ENCODE measurements at regions not wholly inside any gene's neighbourhood (a gene's known extent, or its start where the extent isn't known, plus 50 kb on each side); places are given as distances from the start of the nearest gene placed in this dataset.
"Not testable (repeated sequence)": the region's sequence is repeated elsewhere in the genome, so short reads cannot be mapped to it uniquely, and the experiment has no call there.

- Histone ChIP-seq H3K9ac (ENCODE audit: insufficient read length, low read depth) (no peak overlapping the region), H3K4me3 (ENCODE audit: insufficient read length, low read depth) (no peak overlapping the region), H3K4me1 (ENCODE audit: insufficient read depth, insufficient read length) (no peaks in the 10 kb centered on the region), H3K36me3 (ENCODE audit: insufficient read depth, insufficient read length, low read length) (no peaks in the 10 kb centered on the region), H3K9me3 (ENCODE audit: insufficient read depth, low read length) (peaks cover 54% of the 10 kb centered on the region), H3K27me3 (ENCODE audit: insufficient read depth, insufficient read length) (no peaks in the 10 kb centered on the region)
- DNase-seq (ENCODE audit: low read depth, low spot score), result no peak
- TF ChIP-seq SUZ12 (IDR thresholded peaks at IDR 0.05; ENCODE audit: extremely low read depth, insufficient read depth, insufficient read length), result no peak
- no peak for TF ChIP-seq YY1 (IDR thresholded peaks at IDR 0.05; ENCODE audit: insufficient read depth, insufficient read length)
- TF ChIP-seq ZNF274 (IDR thresholded peaks at IDR 0.05; ENCODE audit: low read depth, low read length), result no peak
Measured at GRCh38 chr17:54455251-54455868, 445.3 kb upstream of the TOM1L1 start.

- H3K9me3 ChIP-seq (ENCODE audit: insufficient read depth, low read length); H3K4me1 ChIP-seq (ENCODE audit: insufficient read depth, insufficient read length); H3K36me3 ChIP-seq (ENCODE audit: insufficient read depth, insufficient read length, low read length); DNase-seq (ENCODE audit: low read depth, low spot score); H3K4me3 ChIP-seq (ENCODE audit: insufficient read length, low read depth); H3K9ac ChIP-seq (ENCODE audit: insufficient read length, low read depth); H3K27me3 ChIP-seq (ENCODE audit: insufficient read depth, insufficient read length): not testable (repeated sequence)
Measured at GRCh38 chr17:54465443-54465842, 435.2 kb upstream of the TOM1L1 start.

GRCh38 chr17:54466875-54467274, 433.8 kb upstream of the TOM1L1 start:
- Histone ChIP-seq H3K27me3 (ENCODE audit: insufficient read depth, insufficient read length) (no peaks in the 10 kb centered on the region), H3K36me3 (ENCODE audit: insufficient read depth, insufficient read length, low read length) (no peaks in the 10 kb centered on the region), H3K9me3 (ENCODE audit: insufficient read depth, low read length) (no peaks in the 10 kb centered on the region), H3K4me1 (ENCODE audit: insufficient read depth, insufficient read length) (no peaks in the 10 kb centered on the region), H3K4me3 (ENCODE audit: insufficient read length, low read depth) (no peak overlapping the region), H3K9ac (ENCODE audit: insufficient read length, low read depth) (no peak overlapping the region)
- DNase-seq (ENCODE audit: low read depth, low spot score), result no peak
- TF ChIP-seq ZNF274 (IDR thresholded peaks at IDR 0.05; ENCODE audit: low read depth, low read length) (no peak), YY1 (IDR thresholded peaks at IDR 0.05; ENCODE audit: insufficient read depth, insufficient read length) (no peak), SUZ12 (IDR thresholded peaks at IDR 0.05; ENCODE audit: extremely low read depth, insufficient read depth, insufficient read length) (no peak)

GRCh38 chr17:54482843-54483242, 417.8 kb upstream of the TOM1L1 start:
- no peaks in the 10 kb centered on the region for H3K4me1 ChIP-seq (ENCODE audit: insufficient read depth, insufficient read length)
- no peak overlapping the region for H3K4me3 ChIP-seq (ENCODE audit: insufficient read length, low read depth)
- H3K9me3 ChIP-seq (ENCODE audit: insufficient read depth, low read length), result no peaks in the 10 kb centered on the region
- no peak for DNase-seq (ENCODE audit: low read depth, low spot score)
- no peak overlapping the region for H3K9ac ChIP-seq (ENCODE audit: insufficient read length, low read depth)
- TF ChIP-seq ZNF274 (IDR thresholded peaks at IDR 0.05; ENCODE audit: low read depth, low read length) (no peak), YY1 (IDR thresholded peaks at IDR 0.05; ENCODE audit: insufficient read depth, insufficient read length) (no peak)
- H3K27me3 ChIP-seq (ENCODE audit: insufficient read depth, insufficient read length), result no peaks in the 10 kb centered on the region
- no peaks in the 10 kb centered on the region for H3K36me3 ChIP-seq (ENCODE audit: insufficient read depth, insufficient read length, low read length)

GRCh38 chr17:54493691-54494090, 407.0 kb upstream of the TOM1L1 start:
- Histone ChIP-seq H3K4me3 (ENCODE audit: insufficient read length, low read depth) (no peak overlapping the region), H3K9ac (ENCODE audit: insufficient read length, low read depth) (no peak overlapping the region), H3K4me1 (ENCODE audit: insufficient read depth, insufficient read length) (no peaks in the 10 kb centered on the region), H3K9me3 (ENCODE audit: insufficient read depth, low read length) (no peaks in the 10 kb centered on the region), H3K36me3 (ENCODE audit: insufficient read depth, insufficient read length, low read length) (no peaks in the 10 kb centered on the region), H3K27me3 (ENCODE audit: insufficient read depth, insufficient read length) (no peaks in the 10 kb centered on the region)
- TF ChIP-seq ZNF274 (IDR thresholded peaks at IDR 0.05; ENCODE audit: low read depth, low read length), result no peak
- no peak for DNase-seq (ENCODE audit: low read depth, low spot score)

- TF ChIP-seq YY1 (IDR thresholded peaks at IDR 0.05; ENCODE audit: insufficient read depth, insufficient read length), result no peak
- TF ChIP-seq SUZ12 (IDR thresholded peaks at IDR 0.05; ENCODE audit: extremely low read depth, insufficient read depth, insufficient read length), result no peak
- no peak for TF ChIP-seq ZNF274 (IDR thresholded peaks at IDR 0.05; ENCODE audit: low read depth, low read length)
- no peaks in the 10 kb centered on the region for H3K4me1 ChIP-seq (ENCODE audit: insufficient read depth, insufficient read length)
Measured at GRCh38 chr17:54494721-54495715, 405.6 kb upstream of the TOM1L1 start.

GRCh38 chr17:54505404-54505803, 395.2 kb upstream of the TOM1L1 start:
- H3K27me3 ChIP-seq (ENCODE audit: insufficient read depth, insufficient read length), result no peaks in the 10 kb centered on the region
- no peaks in the 10 kb centered on the region for H3K4me1 ChIP-seq (ENCODE audit: insufficient read depth, insufficient read length)
- TF ChIP-seq SUZ12 (IDR thresholded peaks at IDR 0.05; ENCODE audit: extremely low read depth, insufficient read depth, insufficient read length) (no peak), ZNF274 (IDR thresholded peaks at IDR 0.05; ENCODE audit: low read depth, low read length) (no peak), YY1 (IDR thresholded peaks at IDR 0.05; ENCODE audit: insufficient read depth, insufficient read length) (no peak)
- no peaks in the 10 kb centered on the region for H3K36me3 ChIP-seq (ENCODE audit: insufficient read depth, insufficient read length, low read length)
- H3K9ac ChIP-seq (ENCODE audit: insufficient read length, low read depth), result no peak overlapping the region
- H3K4me3 ChIP-seq (ENCODE audit: insufficient read length, low read depth), result no peak overlapping the region
- DNase-seq (ENCODE audit: low read depth, low spot score), result no peak
- H3K9me3 ChIP-seq (ENCODE audit: insufficient read depth, low read length), result no peaks in the 10 kb centered on the region

More at GRCh38 chr17:54494721-54495715, 405.6 kb upstream of the TOM1L1 start:
- Histone ChIP-seq H3K9ac (ENCODE audit: insufficient read length, low read depth) (no peak overlapping the region), H3K36me3 (ENCODE audit: insufficient read depth, insufficient read length, low read length) (no peaks in the 10 kb centered on the region), H3K9me3 (ENCODE audit: insufficient read depth, low read length) (no peaks in the 10 kb centered on the region), H3K27me3 (ENCODE audit: insufficient read depth, insufficient read length) (no peaks in the 10 kb centered on the region), H3K4me3 (ENCODE audit: insufficient read length, low read depth) (no peak overlapping the region)
- DNase-seq (ENCODE audit: low read depth, low spot score), result no peak
